HG03135 (cell line): ENCODE measurements at regions not wholly inside any gene's neighbourhood (a gene's known extent, or its start where the extent isn't known, plus 50 kb on each side); places are given as distances from the start of the nearest gene placed in this dataset.

Experiments
- ATAC-seq: cut with Tn5 transposase; IDR thresholded peaks from one replicate; pipeline ENCODE4 v1.9.1; 2021; ENCODE audit warnings: mild to moderate bottlenecking, moderate library complexity; ENCODE audit not compliant: unreplicated experiment

GRCh38 chr1:101153692-101154091, 83.1 kb upstream of the S1PR1 start:
- ATAC-seq = no peak

GRCh38 chr1:101152633-101153032, 84.2 kb upstream of the S1PR1 start:
- no peak for ATAC-seq

GRCh38 chr1:101151286-101151685, 85.5 kb upstream of the S1PR1 start:
- ATAC-seq = no peak

DNA sequence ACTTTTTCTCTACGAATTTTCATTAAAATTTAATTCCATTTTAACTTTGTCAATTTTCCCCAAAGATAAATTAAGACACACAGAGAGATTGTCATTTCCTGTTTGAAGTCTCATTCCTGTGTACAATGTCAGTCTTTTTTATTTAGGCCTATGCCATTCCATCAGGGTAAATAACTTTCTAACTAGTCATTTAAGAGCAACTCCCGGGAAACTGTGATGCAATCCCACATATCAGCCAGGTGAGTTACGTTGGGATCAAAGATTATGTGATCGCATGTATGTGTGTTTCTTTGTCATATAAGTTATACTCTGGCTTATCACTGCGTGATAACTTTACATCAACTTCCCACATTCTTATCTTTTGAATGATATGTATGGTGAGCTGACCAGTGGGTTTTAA, 86.1 kb upstream of the S1PR1 start:
- no peak for ATAC-seq

- no peak for ATAC-seq
Measured at GRCh38 chr1:101150266-101150665, 86.6 kb upstream of the S1PR1 start.

- no peak for ATAC-seq
Measured at GRCh38 chr1:101148980-101149379, 87.8 kb upstream of the S1PR1 start.

GRCh38 chr1:101147381-101147780, 89.4 kb upstream of the S1PR1 start:
- ATAC-seq = no peak

DNA sequence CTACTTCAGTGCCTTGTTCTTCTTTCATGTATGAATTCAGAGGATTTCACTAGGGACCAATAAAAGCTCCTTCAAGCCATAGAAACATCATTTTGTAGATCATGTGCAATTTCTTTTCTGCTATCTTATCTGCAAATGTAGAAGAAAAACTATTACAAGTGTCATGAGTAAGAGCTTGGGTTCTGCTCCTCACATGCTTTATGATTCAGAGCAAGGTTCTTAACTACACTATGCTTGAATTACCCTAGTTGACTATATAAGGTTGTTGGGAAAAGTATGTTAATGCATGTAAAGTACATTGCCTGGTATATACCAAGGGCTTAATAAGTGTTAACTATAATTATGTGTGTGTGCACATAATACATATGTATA, 91.4 kb upstream of the S1PR1 start:
- ATAC-seq = no peak

DNA sequence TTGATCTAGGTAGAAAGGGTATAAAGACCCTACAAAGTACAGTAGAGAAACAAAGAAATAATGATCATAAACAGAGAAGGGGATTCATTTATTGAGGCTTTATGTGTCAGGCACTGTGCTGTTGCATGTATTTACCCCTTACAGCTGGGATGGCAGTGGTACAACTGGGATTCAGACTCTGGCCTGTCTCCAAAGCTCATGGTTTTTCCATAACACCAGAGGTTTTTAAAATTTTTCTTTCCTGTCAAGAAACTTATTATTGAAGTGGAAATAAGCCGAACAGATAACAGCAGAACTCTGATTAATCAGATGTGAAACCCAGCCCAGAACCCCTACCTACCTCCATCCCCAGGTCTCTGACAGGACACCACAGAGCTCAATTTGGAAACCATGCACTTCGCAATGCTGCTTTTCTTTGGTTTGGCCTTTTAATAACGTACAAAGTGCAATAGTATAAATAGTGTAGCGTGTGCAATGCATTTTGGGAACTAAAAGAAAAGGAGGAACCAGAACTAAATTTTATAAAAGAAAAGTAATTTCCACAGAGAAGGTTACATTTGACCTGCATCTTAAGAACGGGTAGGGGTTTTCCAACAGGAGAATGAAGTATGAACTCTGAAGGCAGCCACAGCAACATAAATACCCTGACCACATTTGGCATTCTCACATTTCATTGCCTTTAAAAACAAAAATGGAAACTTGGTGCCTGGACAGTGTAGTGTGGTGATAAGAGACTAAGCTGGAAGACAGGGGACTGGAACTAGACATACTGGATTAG, 92.0 kb upstream of the S1PR1 start:
- ATAC-seq = no peak

- no peak for ATAC-seq
Measured at GRCh38 chr1:101142244-101142643, 94.6 kb upstream of the S1PR1 start.

- no peak for ATAC-seq
Measured at GRCh38 chr1:101141376-101141775, 95.4 kb upstream of the S1PR1 start.

DNA sequence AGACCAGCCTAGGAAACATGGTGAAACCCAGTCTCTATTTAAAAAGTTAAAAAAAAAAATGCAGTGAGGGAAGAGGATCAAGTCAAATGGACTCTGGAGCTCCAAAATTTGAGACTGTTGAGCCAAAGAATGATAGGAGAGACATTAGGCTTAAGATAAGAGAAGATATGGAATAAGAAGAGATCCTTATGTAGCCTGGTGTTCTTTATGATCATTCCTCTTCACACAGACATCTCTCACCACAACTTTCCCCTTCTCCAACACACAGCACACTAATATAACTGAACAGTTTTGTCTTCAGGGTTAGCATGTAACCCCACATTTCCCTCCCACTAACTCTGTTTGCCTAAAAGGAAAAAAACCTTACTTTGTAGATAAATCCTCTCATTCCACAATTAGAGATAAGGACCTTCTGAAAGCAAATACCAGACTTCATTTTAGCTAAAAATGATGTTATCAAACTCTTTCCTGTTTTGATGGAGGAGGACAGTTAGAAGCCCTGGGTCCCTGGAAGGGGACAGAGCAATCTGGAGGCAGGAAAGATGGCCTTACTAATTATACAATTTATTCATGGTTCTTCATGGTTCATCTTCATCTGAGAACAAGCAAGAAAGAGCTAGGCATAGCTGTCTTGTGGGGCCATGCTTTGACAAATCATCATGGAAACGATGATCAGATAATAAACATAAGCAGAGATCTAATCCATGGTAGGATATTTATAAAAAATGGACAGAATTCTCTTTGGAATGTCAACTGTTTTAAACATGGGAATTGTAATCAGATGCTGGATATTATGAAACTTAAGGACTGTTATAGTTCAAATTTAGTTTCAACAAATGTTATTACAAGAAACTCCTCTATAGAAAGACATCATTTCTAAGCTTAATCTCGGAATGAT, 96.7 kb upstream of the S1PR1 start:
- ATAC-seq = no peak

DNA sequence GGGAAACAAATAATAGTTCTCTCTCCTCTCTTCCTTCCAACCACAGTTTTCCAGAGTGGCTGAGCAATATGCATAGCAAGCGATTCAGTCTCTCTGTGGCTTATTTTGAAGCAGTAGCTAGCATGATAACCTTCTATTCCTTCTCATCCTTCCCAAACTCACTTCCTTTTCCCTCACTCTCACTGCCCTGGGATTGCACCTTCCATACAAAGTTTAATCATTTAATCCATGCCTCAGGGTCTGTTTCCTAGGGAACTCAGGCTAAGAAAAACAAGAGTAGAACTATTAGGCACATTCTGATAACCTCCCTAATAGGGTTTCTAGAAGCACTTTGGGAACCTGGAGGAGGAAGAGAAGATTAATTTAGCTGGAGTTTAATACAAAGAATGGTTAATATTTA, 97.7 kb upstream of the S1PR1 start:
- ATAC-seq = no peak

DNA sequence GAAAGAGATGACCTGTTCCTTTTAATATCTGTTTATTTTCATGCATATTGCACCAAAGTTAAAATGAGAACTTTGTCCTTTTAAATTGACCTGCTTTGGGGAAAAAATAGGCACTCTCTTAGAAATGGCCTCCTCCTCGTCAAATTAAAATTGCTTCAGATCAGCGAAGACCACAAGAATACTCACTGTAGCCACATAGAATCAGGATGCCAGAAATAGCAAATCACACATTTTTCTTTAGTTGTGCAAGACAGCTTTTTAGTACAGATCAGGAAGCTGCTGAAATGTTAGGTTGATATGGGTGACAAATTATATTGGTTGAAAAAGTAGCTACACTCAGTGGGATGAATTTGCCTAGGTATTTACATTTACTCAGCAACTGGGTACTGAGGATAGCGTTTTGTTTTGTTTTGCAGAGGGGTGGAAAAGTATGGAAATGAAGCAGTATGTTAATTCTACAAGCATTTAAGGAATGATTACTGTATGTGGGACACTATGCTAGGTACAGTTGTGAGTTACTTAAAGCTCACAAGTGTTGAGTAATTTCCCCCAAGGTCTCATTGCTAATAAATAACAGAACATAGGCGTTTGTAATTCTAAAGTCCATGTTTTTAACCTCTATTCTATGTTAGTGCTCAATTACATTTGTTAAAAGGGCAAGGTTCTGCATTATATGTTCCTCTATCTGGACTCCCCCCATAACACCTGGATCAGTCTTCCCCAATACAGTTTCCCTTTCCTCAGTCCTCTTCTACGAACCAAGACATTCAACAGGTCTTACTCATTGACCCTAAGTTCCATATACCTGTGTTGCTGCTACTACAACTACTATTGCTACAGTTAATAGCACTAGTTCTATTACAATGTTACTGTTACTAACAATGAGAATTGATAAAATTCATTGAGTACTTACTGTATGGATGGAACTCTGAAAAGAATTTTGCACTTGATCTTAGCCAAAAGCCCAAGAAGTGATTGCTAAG, 99.4 kb upstream of the S1PR1 start:
- peak; percentile 36 for ATAC-seq

- ATAC-seq = peak; percentile 62
Measured at GRCh38 chr1:101136739-101137138, 100.1 kb upstream of the S1PR1 start.

- ATAC-seq = no peak
Measured at GRCh38 chr1:101136271-101136670, 100.5 kb upstream of the S1PR1 start.

- no peak for ATAC-seq
Measured at GRCh38 chr1:101135526-101135925, 101.3 kb upstream of the S1PR1 start.

- no peak for ATAC-seq
Measured at GRCh38 chr1:101131239-101131843, 105.5 kb upstream of the S1PR1 start.

GRCh38 chr1:101130673-101131072, 105.1 kb upstream of the DPH5 start:
- ATAC-seq = no peak

DNA sequence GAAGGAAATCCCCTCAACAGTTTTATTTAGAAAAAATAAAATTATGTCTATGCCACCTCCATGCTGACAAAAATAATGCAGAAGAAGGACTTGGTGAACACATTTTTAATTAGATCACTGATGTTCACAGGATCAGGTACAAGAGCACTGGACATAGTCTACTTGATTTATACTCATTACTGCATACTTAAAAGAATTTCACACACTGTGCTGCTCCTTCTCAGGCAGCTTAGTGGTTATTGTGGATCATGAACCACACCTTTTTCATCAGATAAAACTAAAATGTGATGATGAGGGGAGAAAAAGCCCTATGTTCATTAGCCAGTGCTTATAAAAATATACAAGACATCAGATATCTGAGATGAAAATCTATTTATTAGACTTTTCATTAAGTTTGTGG, 103.3 kb upstream of the DPH5 start:
- ATAC-seq = no peak
